GM06990 (cell line): ENCODE measurements at regions not wholly inside any gene's neighbourhood (a gene's known extent, or its start where the extent isn't known, plus 50 kb on each side); places are given as distances from the start of the nearest gene placed in this dataset.

Experiments
- DNase-seq: peaks from one replicate; pipeline ENCODE4 v3.0.0-alpha.2; 2011; ENCODE audit not compliant: insufficient read length; ENCODE audit errors: extremely low read depth
- H3K27me3 ChIP-seq: replicated peaks from 2 replicates; pipeline ENCODE4 v1.6.0; 2011; ENCODE audit warnings: low read length; ENCODE audit not compliant: control insufficient read depth, insufficient read depth
- H3K36me3 ChIP-seq: 2 replicates; pipeline ENCODE4 v1.5.1; 2011; ENCODE audit warnings: low read length; ENCODE audit not compliant: control insufficient read depth, insufficient read depth
- H3K4me3 ChIP-seq: replicated peaks from 2 replicates; pipeline ENCODE4 v1.5.1; 2011; ENCODE audit warnings: low read depth, mild to moderate bottlenecking, control low read depth, low read length
- TF ChIP-seq, protein P1 (sequence below): IDR thresholded peaks from 2 replicates; pipeline ENCODE4 v1.5.1; 2011; ENCODE audit warnings: low read length, control low read depth, mild to moderate bottlenecking, inconsistent platforms; ENCODE audit not compliant: insufficient read depth, poor library complexity, severe bottlenecking

DNA sequence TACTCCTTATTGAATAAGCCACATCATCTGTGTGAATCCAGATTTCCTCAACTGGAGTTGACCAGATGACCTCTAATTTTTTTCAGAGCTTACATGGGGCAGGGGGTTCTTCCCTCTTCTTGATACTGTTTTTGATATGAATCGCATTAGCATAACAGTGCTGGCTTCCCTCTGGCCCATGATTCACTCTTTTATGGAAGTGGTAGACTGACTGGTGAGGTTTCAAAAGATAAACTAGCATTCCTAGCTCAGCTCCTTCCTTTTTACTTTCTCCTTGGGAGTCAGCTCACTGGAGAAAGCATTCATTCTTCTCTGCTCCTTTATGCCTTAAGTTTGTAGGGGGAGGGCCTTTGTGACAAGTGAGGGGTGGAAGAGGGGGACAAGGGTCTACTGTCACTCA is 161.0 kb upstream of the FGF13 start:
- Histone ChIP-seq H3K4me3 (no peak overlapping the region), H3K36me3 (no peaks in the 10 kb centered on the region), H3K27me3 (no peaks in the 10 kb centered on the region)
- DNase-seq = no peak
- TF ChIP-seq, protein P1, sequence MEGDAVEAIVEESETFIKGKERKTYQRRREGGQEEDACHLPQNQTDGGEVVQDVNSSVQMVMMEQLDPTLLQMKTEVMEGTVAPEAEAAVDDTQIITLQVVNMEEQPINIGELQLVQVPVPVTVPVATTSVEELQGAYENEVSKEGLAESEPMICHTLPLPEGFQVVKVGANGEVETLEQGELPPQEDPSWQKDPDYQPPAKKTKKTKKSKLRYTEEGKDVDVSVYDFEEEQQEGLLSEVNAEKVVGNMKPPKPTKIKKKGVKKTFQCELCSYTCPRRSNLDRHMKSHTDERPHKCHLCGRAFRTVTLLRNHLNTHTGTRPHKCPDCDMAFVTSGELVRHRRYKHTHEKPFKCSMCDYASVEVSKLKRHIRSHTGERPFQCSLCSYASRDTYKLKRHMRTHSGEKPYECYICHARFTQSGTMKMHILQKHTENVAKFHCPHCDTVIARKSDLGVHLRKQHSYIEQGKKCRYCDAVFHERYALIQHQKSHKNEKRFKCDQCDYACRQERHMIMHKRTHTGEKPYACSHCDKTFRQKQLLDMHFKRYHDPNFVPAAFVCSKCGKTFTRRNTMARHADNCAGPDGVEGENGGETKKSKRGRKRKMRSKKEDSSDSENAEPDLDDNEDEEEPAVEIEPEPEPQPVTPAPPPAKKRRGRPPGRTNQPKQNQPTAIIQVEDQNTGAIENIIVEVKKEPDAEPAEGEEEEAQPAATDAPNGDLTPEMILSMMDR = no peak

DNA sequence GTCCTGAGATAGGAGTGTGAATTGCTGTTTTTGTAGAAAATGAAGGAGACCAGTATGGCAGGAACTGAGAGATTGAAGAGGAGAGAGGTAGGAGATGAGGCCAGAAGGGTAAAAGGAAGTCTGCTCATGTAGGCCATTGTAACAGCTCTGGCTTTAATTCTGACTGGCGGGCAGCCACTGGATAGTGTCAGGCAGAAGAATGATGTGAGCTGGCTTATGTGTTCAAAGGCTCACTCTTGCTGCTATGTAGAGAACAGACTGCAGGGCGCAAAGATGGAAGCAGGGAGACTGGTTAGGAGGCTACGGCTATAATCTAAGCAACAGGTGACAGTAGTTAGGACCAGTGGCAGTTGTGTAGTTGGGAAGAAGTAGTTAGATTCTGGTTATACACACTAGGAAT is 160.2 kb upstream of the FGF13 start:
- Histone ChIP-seq H3K27me3 (no peaks in the 10 kb centered on the region), H3K4me3 (no peak overlapping the region), H3K36me3 (no peaks in the 10 kb centered on the region)
- TF ChIP-seq, protein P1 = no peak
- DNase-seq = no peak

- no peak for DNase-seq
- no peaks in the 10 kb centered on the region for H3K27me3 ChIP-seq
- no peak overlapping the region for H3K4me3 ChIP-seq
- TF ChIP-seq, protein P1 = no peak
- no peaks in the 10 kb centered on the region for H3K36me3 ChIP-seq
Measured at GRCh38 chrX:138866643-138867042, 155.1 kb upstream of the FGF13 start.

DNA sequence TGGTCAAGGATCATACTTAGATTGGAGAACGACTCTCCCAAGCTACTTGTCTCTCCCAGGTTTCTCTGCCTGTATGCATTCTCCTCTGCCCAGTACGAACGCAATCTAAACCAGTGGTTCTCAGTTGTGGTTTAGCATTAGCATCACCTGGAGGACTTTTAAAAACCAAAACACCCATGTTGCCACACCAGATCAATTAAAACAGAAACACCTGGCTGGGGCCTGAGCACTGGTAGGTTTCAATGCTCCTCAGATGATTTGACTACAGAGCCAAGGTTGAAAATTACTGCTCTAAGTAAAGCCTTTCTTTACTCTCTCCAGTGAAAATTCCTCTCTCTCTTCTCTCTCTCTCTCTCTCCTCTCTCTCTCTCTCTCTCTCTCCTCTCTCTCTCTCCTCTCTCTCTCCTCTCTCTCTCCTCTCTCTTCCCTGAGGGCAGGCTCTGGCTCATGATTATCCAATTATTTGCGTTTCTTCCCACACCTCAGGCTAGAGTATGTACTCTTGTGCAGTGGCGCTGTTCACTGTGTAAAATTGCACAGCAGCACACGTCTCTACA is 153.7 kb upstream of the FGF13 start:
- H3K4me3 ChIP-seq = no peak overlapping the region
- TF ChIP-seq, protein P1 = no peak
- no peaks in the 10 kb centered on the region for H3K27me3 ChIP-seq
- no peak for DNase-seq
- H3K36me3 ChIP-seq = no peaks in the 10 kb centered on the region

DNA sequence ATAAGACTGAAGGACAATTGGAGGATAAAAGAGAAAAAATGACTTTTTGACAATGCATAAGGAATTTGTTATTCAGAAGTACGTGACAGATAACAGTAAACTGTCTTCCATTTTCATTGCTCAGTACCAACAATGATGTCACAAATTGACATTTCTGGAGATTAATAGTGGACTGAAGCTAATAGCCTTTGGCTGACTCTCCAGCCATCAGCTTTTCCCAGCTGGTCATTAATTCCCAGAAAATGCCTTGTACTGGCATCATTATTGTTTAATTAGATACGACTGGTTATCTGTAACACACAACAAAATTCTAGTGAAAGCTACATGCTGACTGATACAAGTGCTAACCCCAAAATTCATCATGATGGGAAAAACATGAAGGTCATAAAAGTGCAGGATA is 147.9 kb upstream of the FGF13 start:
- Histone ChIP-seq H3K4me3 (no peak overlapping the region), H3K27me3 (no peaks in the 10 kb centered on the region), H3K36me3 (no peaks in the 10 kb centered on the region)
- DNase-seq = no peak
- TF ChIP-seq, protein P1 = no peak

DNA sequence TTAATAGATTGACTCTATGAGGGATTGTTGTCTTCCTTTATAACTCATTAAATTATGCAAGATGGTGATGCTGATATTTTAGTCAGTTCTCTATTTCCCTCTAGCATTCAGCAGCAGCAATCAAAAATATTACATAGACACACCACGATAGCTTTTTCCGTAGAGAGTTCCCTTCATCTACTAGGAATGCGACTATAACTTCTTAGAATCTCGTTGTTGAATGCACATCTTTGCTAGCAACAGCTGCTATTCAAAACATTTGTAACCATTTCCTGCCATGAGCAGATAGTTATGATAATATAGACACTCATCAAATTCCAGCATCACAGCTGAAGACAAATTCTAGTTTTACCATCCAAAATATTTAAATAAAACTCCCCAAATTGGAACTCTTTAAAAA is 147.4 kb upstream of the FGF13 start:
- Histone ChIP-seq H3K36me3 (no peaks in the 10 kb centered on the region), H3K27me3 (no peaks in the 10 kb centered on the region), H3K4me3 (no peak overlapping the region)
- DNase-seq = no peak
- TF ChIP-seq, protein P1 = no peak
